D341Med (cell line): ENCODE measurements at regions not wholly inside any gene's neighbourhood (a gene's known extent, or its start where the extent isn't known, plus 50 kb on each side); places are given as distances from the start of the nearest gene placed in this dataset.
A peak's percentile ranks its signal among the peaks of the same experiment; 100 is the strongest.

Source experiments
- DNase-seq: peaks from one replicate; pipeline ENCODE4 v3.0.0; 2012; ENCODE audit warnings: low spot score

GRCh38 chr16:64892835-64893785, 228.8 kb downstream of the CDH11 start:
- no peak for DNase-seq

GRCh38 chr16:64889446-64889845, 232.4 kb downstream of the CDH11 start:
- DNase-seq, result no peak

- no peak for DNase-seq
These were observed 234.2 kb downstream of the CDH11 start for GRCh38 chr16:64887651-64888050.

- no peak for DNase-seq
These were observed 239.6 kb downstream of the CDH11 start for GRCh38 chr16:64882078-64882784.

- no peak for DNase-seq
These were observed 240.9 kb downstream of the CDH11 start for GRCh38 chr16:64880994-64881393.

GRCh38 chr16:64880006-64880405, 241.9 kb downstream of the CDH11 start:
- DNase-seq, result no peak

GRCh38 chr16:64878940-64879339, 242.9 kb downstream of the CDH11 start:
- no peak for DNase-seq

GRCh38 chr16:64872101-64872500, 249.8 kb downstream of the CDH11 start:
- DNase-seq, result no peak

GRCh38 chr16:64870859-64871258, 251.0 kb downstream of the CDH11 start:
- DNase-seq, result no peak

- no peak for DNase-seq
These were observed 252.1 kb downstream of the CDH11 start for GRCh38 chr16:64869781-64870180.

- DNase-seq, result no peak
These were observed 255.8 kb downstream of the CDH11 start for GRCh38 chr16:64866021-64866420.

- DNase-seq, result no peak
These were observed 256.7 kb downstream of the CDH11 start for GRCh38 chr16:64865069-64865696.

GRCh38 chr16:64864232-64864809, 257.5 kb downstream of the CDH11 start:
- DNase-seq, result peak; percentile 17

GRCh38 chr16:64858076-64858475, 263.8 kb downstream of the CDH11 start:
- DNase-seq, result no peak

GRCh38 chr16:64857411-64857810, 264.5 kb downstream of the CDH11 start:
- no peak for DNase-seq

GRCh38 chr16:64853551-64853950, 268.3 kb downstream of the CDH11 start:
- no peak for DNase-seq

- no peak for DNase-seq
These were observed 274.9 kb downstream of the CDH11 start for GRCh38 chr16:64846966-64847365.

- DNase-seq, result no peak
These were observed 276.8 kb downstream of the CDH11 start for GRCh38 chr16:64845071-64845470.

GRCh38 chr16:64841482-64841881, 280.4 kb downstream of the CDH11 start:
- DNase-seq, result no peak

GRCh38 chr16:64841071-64841470, 280.8 kb downstream of the CDH11 start:
- DNase-seq, result no peak

- no peak for DNase-seq
These were observed 291.2 kb downstream of the CDH11 start for GRCh38 chr16:64830653-64831052.

GRCh38 chr16:64829678-64830077, 292.2 kb downstream of the CDH11 start:
- no peak for DNase-seq
